ENCODE measurements at regions not wholly inside any gene's neighbourhood (a gene's known extent, or its start where the extent isn't known, plus 50 kb on each side); places are given as distances from the start of the nearest gene placed in this dataset.

- no peak overlapping the region for H3K27ac Mint-ChIP-seq
- no peaks in the 10 kb centered on the region for H3K36me3 Mint-ChIP-seq
- DNase-seq (ENCODE audit: low spot score in 2 of 2) (no peak), ATAC-seq (no peak)
- no peak overlapping the region for H3K4me3 Mint-ChIP-seq
- peaks cover 27% of the 10 kb centered on the region for H3K4me1 Mint-ChIP-seq
- H3K9me3 Mint-ChIP-seq, result no peaks in the 10 kb centered on the region
Measured at GRCh38 chr15:70250208-70251201, 152.8 kb upstream of the TLE3 start.

- Mint-ChIP-seq H3K9me3 (no peaks in the 10 kb centered on the region), H3K4me3 (no peak overlapping the region), H3K4me1 (peaks cover 27% of the 10 kb centered on the region), H3K27ac (no peak overlapping the region), H3K36me3 (no peaks in the 10 kb centered on the region)
- ATAC-seq, result no peak
- DNase-seq (ENCODE audit: low spot score in 2 of 2), result no peak
Measured at GRCh38 chr15:70249616-70250015, 151.9 kb upstream of the TLE3 start.

GRCh38 chr15:70248116-70249025 lies 150.7 kb upstream of the TLE3 start:
- Mint-ChIP-seq H3K4me3 (no peak overlapping the region), H3K9me3 (no peaks in the 10 kb centered on the region), H3K27ac (peak overlapping the region; percentile 27), H3K4me1 (peaks cover 27% of the 10 kb centered on the region), H3K36me3 (no peaks in the 10 kb centered on the region)
- no peak for ATAC-seq
- no peak for DNase-seq (ENCODE audit: low spot score in 2 of 2)

- H3K9me3 Mint-ChIP-seq, result no peaks in the 10 kb centered on the region
- peaks cover 37% of the 10 kb centered on the region for H3K4me1 Mint-ChIP-seq
- no peak for DNase-seq (ENCODE audit: low spot score in 2 of 2)
- H3K27ac Mint-ChIP-seq, result peak overlapping the region; percentile 20
- no peak for ATAC-seq
- H3K4me3 Mint-ChIP-seq, result no peak overlapping the region
- no peaks in the 10 kb centered on the region for H3K36me3 Mint-ChIP-seq
Measured at GRCh38 chr15:70247281-70247680, 149.6 kb upstream of the TLE3 start.

GRCh38 chr15:70246623-70247220 lies 149.0 kb upstream of the TLE3 start:
- H3K27ac Mint-ChIP-seq, result peak overlapping the region; percentile 20
- H3K4me1 Mint-ChIP-seq, result peaks cover 35% of the 10 kb centered on the region
- no peak for ATAC-seq

GRCh38 chr15:70245932-70246622 lies 148.4 kb upstream of the TLE3 start:
- H3K36me3 Mint-ChIP-seq, result no peaks in the 10 kb centered on the region
- no peak overlapping the region for H3K4me3 Mint-ChIP-seq
- DNase-seq (ENCODE audit: low spot score in 2 of 2), result no peak
- H3K4me1 Mint-ChIP-seq, result peaks cover 32% of the 10 kb centered on the region
- no peak overlapping the region for H3K27ac Mint-ChIP-seq
- no peak for ATAC-seq
- no peaks in the 10 kb centered on the region for H3K9me3 Mint-ChIP-seq

More at GRCh38 chr15:70246623-70247220, 149.0 kb upstream of the TLE3 start:
- no peak for DNase-seq (ENCODE audit: low spot score in 2 of 2)
- H3K36me3 Mint-ChIP-seq, result no peaks in the 10 kb centered on the region
- H3K9me3 Mint-ChIP-seq, result no peaks in the 10 kb centered on the region
- no peak overlapping the region for H3K4me3 Mint-ChIP-seq

GRCh38 chr15:70244978-70245542 lies 147.3 kb upstream of the TLE3 start:
- no peak overlapping the region for H3K4me3 Mint-ChIP-seq
- no peaks in the 10 kb centered on the region for H3K9me3 Mint-ChIP-seq
- ATAC-seq (no peak), DNase-seq (ENCODE audit: low spot score in 2 of 2) (no peak)
- H3K4me1 Mint-ChIP-seq, result peaks cover 39% of the 10 kb centered on the region
- H3K27ac Mint-ChIP-seq, result no peak overlapping the region
- H3K36me3 Mint-ChIP-seq, result no peaks in the 10 kb centered on the region

GRCh38 chr15:70243686-70244540 lies 146.2 kb upstream of the TLE3 start:
- ATAC-seq (no peak), DNase-seq (ENCODE audit: low spot score in 2 of 2) (no peak)
- H3K9me3 Mint-ChIP-seq, result no peaks in the 10 kb centered on the region
- H3K4me1 Mint-ChIP-seq, result peaks cover 39% of the 10 kb centered on the region
- no peaks in the 10 kb centered on the region for H3K36me3 Mint-ChIP-seq
- H3K27ac Mint-ChIP-seq, result no peak overlapping the region
- no peak overlapping the region for H3K4me3 Mint-ChIP-seq

- Mint-ChIP-seq H3K4me3 (no peak overlapping the region), H3K36me3 (no peaks in the 10 kb centered on the region), H3K9me3 (no peaks in the 10 kb centered on the region), H3K27ac (no peak overlapping the region), H3K4me1 (peaks cover 34% of the 10 kb centered on the region)
- DNase-seq (ENCODE audit: low spot score in 2 of 2) (no peak), ATAC-seq (no peak)
Measured at GRCh38 chr15:70242951-70243685, 145.4 kb upstream of the TLE3 start.

GRCh38 chr15:70241561-70242320 lies 144.0 kb upstream of the TLE3 start:
- ATAC-seq (no peak), DNase-seq (ENCODE audit: low spot score in 2 of 2) (no peak)
- Mint-ChIP-seq H3K9me3 (no peaks in the 10 kb centered on the region), H3K27ac (no peak overlapping the region), H3K36me3 (no peaks in the 10 kb centered on the region), H3K4me3 (no peak overlapping the region), H3K4me1 (peaks cover 42% of the 10 kb centered on the region)

GRCh38 chr15:70240820-70241430 lies 143.2 kb upstream of the TLE3 start:
- H3K27ac Mint-ChIP-seq, result no peak overlapping the region
- ATAC-seq (no peak), DNase-seq (ENCODE audit: low spot score in 2 of 2) (no peak)
- peaks cover 37% of the 10 kb centered on the region for H3K4me1 Mint-ChIP-seq
- H3K9me3 Mint-ChIP-seq, result no peaks in the 10 kb centered on the region
- H3K36me3 Mint-ChIP-seq, result no peaks in the 10 kb centered on the region
- H3K4me3 Mint-ChIP-seq, result no peak overlapping the region

GRCh38 chr15:70240082-70240481 lies 142.4 kb upstream of the TLE3 start:
- H3K9me3 Mint-ChIP-seq, result no peaks in the 10 kb centered on the region
- H3K4me1 Mint-ChIP-seq, result peaks cover 30% of the 10 kb centered on the region
- no peak overlapping the region for H3K27ac Mint-ChIP-seq
- H3K36me3 Mint-ChIP-seq, result no peaks in the 10 kb centered on the region
- no peak overlapping the region for H3K4me3 Mint-ChIP-seq
- DNase-seq (ENCODE audit: low spot score in 2 of 2) (no peak), ATAC-seq (peak; percentile 72)
